ENCODE measurements at regions not wholly inside any gene's neighbourhood (a gene's known extent, or its start where the extent isn't known, plus 50 kb on each side); places are given as distances from the start of the nearest gene placed in this dataset.

- no peak for TF ChIP-seq CTCF (IDR thresholded peaks at IDR 0.05)
- no peak for TF ChIP-seq POLR2A (IDR thresholded peaks at IDR 0.05)
Measured at GRCh38 chr2:144675731-144676130, 155.8 kb upstream of the ZEB2 start.
